DOHH2 (cell line): ENCODE measurements at regions not wholly inside any gene's neighbourhood (a gene's known extent, or its start where the extent isn't known, plus 50 kb on each side); places are given as distances from the start of the nearest gene placed in this dataset.

Experiments used
- H3F3A ChIP-seq: fragments of 200-600 bp; sonication (generic), shearing (Covaris generic); 2 replicates; pipeline ENCODE4 v1.6.0; 2016; ENCODE audit warnings: antibody characterized with exemption, mild to moderate bottlenecking; ENCODE audit not compliant: control insufficient read depth, insufficient read depth
- H3K27ac ChIP-seq: fragments of 200-600 bp; sonication (generic); 2 replicates; pipeline ENCODE4 v1.5.1; 2014; ENCODE audit warnings: low read depth, mild to moderate bottlenecking, low read length, moderate library complexity
- H3K27me3 ChIP-seq: fragments of 200-600 bp; sonication (generic); 2 replicates; pipeline ENCODE4 v1.6.1; 2014; ENCODE audit warnings: mild to moderate bottlenecking, low read length, mixed read lengths; ENCODE audit not compliant: control insufficient read depth
- H3K36me3 ChIP-seq: fragments of 200-600 bp; sonication (generic); 2 replicates; pipeline ENCODE4 v1.6.1; 2014; ENCODE audit warnings: mild to moderate bottlenecking, low read length, moderate library complexity, mixed read lengths; ENCODE audit not compliant: control insufficient read depth
- H3K4me1 ChIP-seq: fragments of 200-600 bp; sonication (generic); 2 replicates; pipeline ENCODE4 v1.6.1; 2014; ENCODE audit warnings: mild to moderate bottlenecking, low read length, mixed read lengths; ENCODE audit not compliant: control insufficient read depth
- H3K4me2 ChIP-seq: fragments of 200-600 bp; sonication (generic); 2 replicates; pipeline ENCODE4 v1.6.0; 2014; ENCODE audit warnings: mild to moderate bottlenecking, low read length, moderate library complexity
- H3K4me3 ChIP-seq: fragments of 200-600 bp; sonication (generic); 2 replicates; pipeline ENCODE4 v1.5.1; 2014; ENCODE audit warnings: mild to moderate bottlenecking, low read length, mixed read lengths
- H3K79me2 ChIP-seq: fragments of 200-600 bp; sonication (generic); 2 replicates; pipeline ENCODE4 v1.6.1; 2014; ENCODE audit warnings: mild to moderate bottlenecking, low read length, mixed read lengths; ENCODE audit not compliant: control insufficient read depth
- H3K9me2 ChIP-seq: fragments of 200-600 bp; sonication (generic); replicated peaks from 2 replicates; pipeline ENCODE4 v1.6.1; 2014; ENCODE audit warnings: mild to moderate bottlenecking, low read length, mixed read lengths; ENCODE audit not compliant: control insufficient read depth
- H3K9me3 ChIP-seq: fragments of 200-600 bp; sonication (generic); 2 replicates; pipeline ENCODE4 v1.6.1; 2014; ENCODE audit warnings: antibody characterized with exemption, low read length, mixed read lengths; ENCODE audit not compliant: control insufficient read depth, insufficient read depth
- H4K20me1 ChIP-seq: fragments of 200-600 bp; sonication (generic); 2 replicates; pipeline ENCODE4 v1.6.0; 2014; ENCODE audit warnings: low read depth, mild to moderate bottlenecking, antibody characterized with exemption, low read length, moderate library complexity; ENCODE audit not compliant: control insufficient read depth, insufficient read depth
- EZH2phosphoT487 ChIP-seq: fragments of 200-600 bp; sonication (generic); IDR thresholded peaks from 2 replicates; pipeline ENCODE4 v1.6.1; 2017; ENCODE audit warnings: borderline replicate concordance, mild to moderate bottlenecking, antibody characterized with exemption, low read length, moderate library complexity, mixed read lengths
- TF ChIP-seq, protein P1 (sequence below): fragments of 200-600 bp; sonication (generic); IDR thresholded peaks from one replicate; pipeline ENCODE4 v1.5.1; 2014; ENCODE audit warnings: antibody characterized with exemption, mild to moderate bottlenecking, low read depth, low read length; ENCODE audit not compliant: poor library complexity, severe bottlenecking

DNA sequence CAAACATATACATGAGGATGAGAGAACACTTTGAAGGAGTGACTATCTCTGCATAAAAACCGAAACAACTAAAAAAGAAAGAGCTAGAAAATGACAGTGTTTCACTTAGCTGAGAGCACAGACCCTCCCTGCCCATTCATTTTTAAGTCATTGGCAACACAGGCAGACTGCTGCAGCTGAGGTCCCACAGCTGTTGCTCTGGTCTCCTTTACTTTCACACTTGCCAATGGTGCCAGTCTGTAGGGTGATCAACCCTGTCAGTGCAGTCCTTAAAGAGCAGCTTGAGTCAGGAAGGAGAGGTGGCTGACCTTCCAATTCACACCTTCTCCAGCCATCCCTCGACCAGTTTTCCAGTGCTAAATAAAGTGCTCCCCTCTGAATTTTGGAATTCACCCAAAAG lies 508.3 kb upstream of the CCNG1 start:
- no peaks in the 10 kb centered on the region for H3F3A ChIP-seq
- no peak overlapping the region for H3K4me2 ChIP-seq
- H3K79me2 ChIP-seq: no peaks in the 10 kb centered on the region
- no peaks in the 10 kb centered on the region for H4K20me1 ChIP-seq
- no peak overlapping the region for H3K27ac ChIP-seq
- H3K4me1 ChIP-seq: no peaks in the 10 kb centered on the region
- no peaks in the 10 kb centered on the region for H3K36me3 ChIP-seq
- H3K27me3 ChIP-seq: no peaks in the 10 kb centered on the region
- no peaks in the 10 kb centered on the region for H3K9me3 ChIP-seq
- H3K4me3 ChIP-seq: no peak overlapping the region
- no peaks in the 10 kb centered on the region for H3K9me2 ChIP-seq
- TF ChIP-seq EZH2phosphoT487: no peak
- TF ChIP-seq, protein P1, sequence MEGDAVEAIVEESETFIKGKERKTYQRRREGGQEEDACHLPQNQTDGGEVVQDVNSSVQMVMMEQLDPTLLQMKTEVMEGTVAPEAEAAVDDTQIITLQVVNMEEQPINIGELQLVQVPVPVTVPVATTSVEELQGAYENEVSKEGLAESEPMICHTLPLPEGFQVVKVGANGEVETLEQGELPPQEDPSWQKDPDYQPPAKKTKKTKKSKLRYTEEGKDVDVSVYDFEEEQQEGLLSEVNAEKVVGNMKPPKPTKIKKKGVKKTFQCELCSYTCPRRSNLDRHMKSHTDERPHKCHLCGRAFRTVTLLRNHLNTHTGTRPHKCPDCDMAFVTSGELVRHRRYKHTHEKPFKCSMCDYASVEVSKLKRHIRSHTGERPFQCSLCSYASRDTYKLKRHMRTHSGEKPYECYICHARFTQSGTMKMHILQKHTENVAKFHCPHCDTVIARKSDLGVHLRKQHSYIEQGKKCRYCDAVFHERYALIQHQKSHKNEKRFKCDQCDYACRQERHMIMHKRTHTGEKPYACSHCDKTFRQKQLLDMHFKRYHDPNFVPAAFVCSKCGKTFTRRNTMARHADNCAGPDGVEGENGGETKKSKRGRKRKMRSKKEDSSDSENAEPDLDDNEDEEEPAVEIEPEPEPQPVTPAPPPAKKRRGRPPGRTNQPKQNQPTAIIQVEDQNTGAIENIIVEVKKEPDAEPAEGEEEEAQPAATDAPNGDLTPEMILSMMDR: no peak

DNA sequence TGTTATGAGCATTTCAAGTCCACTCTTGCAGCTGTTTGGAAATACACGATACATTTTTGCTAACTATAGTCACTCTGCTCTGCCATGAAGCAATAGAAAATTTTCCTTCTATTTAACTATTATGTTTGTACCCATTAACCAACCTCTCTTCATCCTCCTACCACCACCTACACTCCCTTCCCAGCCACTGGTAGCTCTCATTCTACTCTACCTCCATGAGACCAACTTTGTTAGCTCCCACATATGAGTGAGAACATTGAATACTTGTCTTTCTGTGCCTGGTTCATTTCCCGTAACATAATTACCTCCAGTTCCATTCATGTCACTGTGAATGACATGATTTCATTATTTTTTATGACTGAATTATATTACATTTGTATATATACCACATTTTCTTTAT lies 505.9 kb upstream of the CCNG1 start:
- Histone ChIP-seq H4K20me1 (no peaks in the 10 kb centered on the region), H3K9me2 (no peaks in the 10 kb centered on the region), H3K4me2 (no peak overlapping the region), H3K36me3 (no peaks in the 10 kb centered on the region), H3K4me3 (no peak overlapping the region), H3F3A (no peaks in the 10 kb centered on the region), H3K9me3 (no peaks in the 10 kb centered on the region), H3K79me2 (no peaks in the 10 kb centered on the region), H3K27me3 (no peaks in the 10 kb centered on the region), H3K4me1 (no peaks in the 10 kb centered on the region), H3K27ac (no peak overlapping the region)
- no peak for TF ChIP-seq EZH2phosphoT487
- TF ChIP-seq, protein P1: no peak

DNA sequence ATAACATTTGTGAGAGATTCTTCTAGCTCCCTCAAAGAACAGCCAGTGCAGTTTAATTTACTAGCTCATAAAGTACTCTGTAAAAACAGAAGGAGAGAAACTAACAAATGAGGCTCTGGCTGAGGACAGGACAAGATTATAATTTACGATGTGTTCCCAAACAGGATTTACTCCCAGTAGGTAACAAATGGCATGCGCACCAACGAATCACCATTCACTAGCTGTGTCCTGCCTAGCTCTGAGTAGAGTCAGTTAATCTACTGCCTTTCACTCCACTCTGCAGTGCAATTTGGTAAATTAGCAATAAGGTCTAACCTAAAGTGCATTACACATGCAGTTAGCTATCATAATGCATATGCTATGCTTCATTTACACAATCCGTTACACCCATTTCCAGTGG lies 497.4 kb upstream of the CCNG1 start:
- Histone ChIP-seq H3K9me3 (no peaks in the 10 kb centered on the region), H3K4me2 (no peak overlapping the region), H3K27me3 (no peaks in the 10 kb centered on the region), H4K20me1 (no peaks in the 10 kb centered on the region), H3K36me3 (no peaks in the 10 kb centered on the region), H3F3A (no peaks in the 10 kb centered on the region), H3K4me3 (no peak overlapping the region), H3K4me1 (no peaks in the 10 kb centered on the region), H3K79me2 (no peaks in the 10 kb centered on the region), H3K9me2 (no peaks in the 10 kb centered on the region), H3K27ac (no peak overlapping the region)
- TF ChIP-seq EZH2phosphoT487: no peak
- TF ChIP-seq, protein P1: no peak

DNA sequence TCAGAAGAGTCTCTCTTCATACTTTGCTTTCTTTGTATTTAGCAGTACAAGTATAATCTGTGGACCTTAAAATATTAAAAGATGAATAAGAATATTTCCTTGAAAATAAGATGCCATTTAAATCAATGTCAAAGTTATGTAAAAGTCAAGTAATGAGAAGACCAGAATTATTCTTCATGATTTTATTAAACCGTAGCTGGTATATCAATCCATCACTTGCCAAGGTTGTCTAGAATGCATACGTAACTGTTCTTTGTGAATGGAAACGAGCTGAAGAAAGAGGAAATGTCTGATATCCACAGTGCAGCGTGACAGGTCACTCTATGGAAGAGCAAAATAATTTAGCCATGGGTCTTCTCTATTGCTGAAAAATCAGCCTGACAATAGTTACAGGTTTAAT lies 488.7 kb upstream of the CCNG1 start:
- Histone ChIP-seq H3K36me3 (no peaks in the 10 kb centered on the region), H3K9me3 (no peaks in the 10 kb centered on the region), H3K27me3 (no peaks in the 10 kb centered on the region), H3K79me2 (no peaks in the 10 kb centered on the region), H3K4me3 (no peak overlapping the region), H4K20me1 (no peaks in the 10 kb centered on the region), H3F3A (no peaks in the 10 kb centered on the region), H3K4me2 (no peak overlapping the region), H3K4me1 (no peaks in the 10 kb centered on the region), H3K27ac (no peak overlapping the region), H3K9me2 (no peaks in the 10 kb centered on the region)
- TF ChIP-seq EZH2phosphoT487: no peak
- TF ChIP-seq, protein P1: no peak
